NCI-H1436 treated with DMSO at 0.1 percent for 48 hours (cell line): ENCODE measurements at regions not wholly inside any gene's neighbourhood (a gene's known extent, or its start where the extent isn't known, plus 50 kb on each side); places are given as distances from the start of the nearest gene placed in this dataset.
"Not testable (repeated sequence)": the region's sequence is repeated elsewhere in the genome, so short reads cannot be mapped to it uniquely, and the experiment has no call there.

Source experiments
- DNase-seq: peaks from one replicate; lab custom pipeline; 2025; lab: John Stamatoyannopoulos, UW

- no peak for DNase-seq
Observed at GRCh38 chr14:30223385-30223785, 295.7 kb upstream of the PRKD1 start.

DNA sequence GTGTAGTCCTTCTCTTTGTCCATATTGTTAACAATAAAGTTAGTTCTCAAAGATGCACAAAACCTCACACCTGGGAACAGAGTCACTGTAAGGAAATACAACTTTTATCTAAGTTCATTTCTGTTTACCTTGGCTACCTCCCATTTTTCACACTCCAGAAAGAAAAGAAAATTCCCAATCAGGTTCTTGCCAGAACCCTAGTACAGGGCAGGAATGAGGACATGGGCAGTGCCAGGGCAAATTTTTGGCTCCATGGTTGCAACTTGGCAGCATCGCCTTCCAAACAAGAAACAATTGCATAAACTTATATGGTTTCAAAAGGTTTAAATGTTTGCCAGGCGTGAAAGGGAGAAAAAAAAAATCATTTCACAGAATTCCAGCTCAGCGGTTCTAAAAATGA, 296.3 kb upstream of the PRKD1 start:
- no peak for DNase-seq

- DNase-seq = no peak
Observed at GRCh38 chr14:30225176-30225575, 297.5 kb upstream of the PRKD1 start.

GRCh38 chr14:30227436-30227835, 299.8 kb upstream of the PRKD1 start:
- no peak for DNase-seq

DNA sequence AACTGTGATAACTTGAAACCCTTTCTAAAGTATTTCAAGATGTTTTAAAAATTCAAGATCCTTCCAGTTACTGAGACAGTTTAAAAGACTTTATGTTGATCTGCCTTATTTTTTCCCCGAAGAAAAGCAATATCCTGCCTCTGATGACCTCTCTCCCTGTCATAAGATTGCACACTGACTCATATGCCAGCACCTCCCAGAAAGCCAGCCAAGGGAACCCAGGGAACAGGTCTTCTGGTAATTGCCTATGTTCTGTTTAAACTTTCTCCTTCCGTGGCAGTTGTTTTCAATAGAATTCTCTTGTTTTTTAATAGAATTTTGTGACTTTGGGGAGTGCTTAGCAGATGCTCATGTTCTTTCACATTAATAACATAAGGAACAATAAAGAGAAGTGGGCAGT, 300.2 kb upstream of the PRKD1 start:
- DNase-seq = no peak

GRCh38 chr14:30230719-30231118, 303.1 kb upstream of the PRKD1 start:
- DNase-seq = no peak

DNA sequence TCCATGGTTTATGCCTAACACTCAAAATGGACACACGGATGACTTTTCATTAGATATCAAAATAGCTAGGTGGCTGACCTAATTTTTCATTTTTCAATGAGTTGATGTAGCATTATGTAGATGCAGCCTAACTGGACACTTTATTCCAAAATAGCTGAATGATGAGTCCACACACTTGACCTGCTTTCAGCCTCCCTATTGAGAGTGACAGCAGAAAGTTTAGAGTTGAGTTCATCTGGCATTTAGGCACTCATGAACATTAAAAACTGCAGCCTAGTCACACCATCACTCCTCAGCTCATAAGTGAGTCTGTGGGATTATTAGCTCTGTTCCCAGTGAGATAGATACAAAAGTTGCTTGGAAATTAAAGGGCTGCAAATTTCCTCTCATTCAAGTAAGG, 307.3 kb upstream of the PRKD1 start:
- no peak for DNase-seq

- DNase-seq = no peak
Observed at GRCh38 chr14:30235485-30235884, 307.8 kb upstream of the PRKD1 start.

- DNase-seq = no peak
Observed at GRCh38 chr14:30238936-30239335, 311.3 kb upstream of the PRKD1 start.

GRCh38 chr14:30240018-30240417, 312.4 kb upstream of the PRKD1 start:
- no peak for DNase-seq

DNA sequence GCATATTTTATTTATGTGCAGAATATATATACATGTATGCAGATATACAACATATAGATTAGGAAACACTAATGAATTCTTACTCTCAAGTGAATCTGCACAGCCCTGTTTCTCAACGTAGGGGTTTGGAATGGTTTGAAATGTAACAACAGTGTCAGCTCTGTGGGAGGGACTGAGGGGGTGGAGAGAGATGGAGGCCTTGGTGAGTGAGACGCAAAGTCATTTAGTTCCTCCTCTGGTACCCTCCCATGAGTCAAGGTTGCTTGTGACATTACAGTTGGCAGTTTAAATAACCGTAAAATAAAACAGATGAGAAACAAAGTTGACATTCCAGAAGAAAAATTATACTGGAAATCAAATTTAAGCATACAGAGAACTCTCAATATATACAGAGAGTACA, 313.0 kb upstream of the PRKD1 start:
- no peak for DNase-seq

DNA sequence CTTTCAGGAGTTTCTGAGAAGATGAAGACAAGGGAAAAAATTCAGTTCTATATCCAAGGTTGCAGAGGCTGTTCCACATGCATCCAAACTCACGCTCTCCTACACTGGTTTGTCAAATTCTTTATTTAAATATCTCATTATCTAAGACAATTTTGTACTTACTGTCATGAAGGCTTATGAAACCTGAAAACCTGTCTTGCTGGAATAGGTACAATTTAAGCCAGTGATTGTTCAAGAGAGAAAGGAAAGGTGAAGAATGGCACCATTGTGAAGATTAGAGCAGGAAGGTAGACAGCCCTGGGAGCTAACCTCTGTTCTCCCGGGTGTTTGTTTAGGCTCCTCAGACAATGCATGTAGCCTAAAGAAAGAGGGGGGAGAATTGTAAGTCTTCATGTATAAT, 315.1 kb upstream of the PRKD1 start:
- DNase-seq = no peak

DNA sequence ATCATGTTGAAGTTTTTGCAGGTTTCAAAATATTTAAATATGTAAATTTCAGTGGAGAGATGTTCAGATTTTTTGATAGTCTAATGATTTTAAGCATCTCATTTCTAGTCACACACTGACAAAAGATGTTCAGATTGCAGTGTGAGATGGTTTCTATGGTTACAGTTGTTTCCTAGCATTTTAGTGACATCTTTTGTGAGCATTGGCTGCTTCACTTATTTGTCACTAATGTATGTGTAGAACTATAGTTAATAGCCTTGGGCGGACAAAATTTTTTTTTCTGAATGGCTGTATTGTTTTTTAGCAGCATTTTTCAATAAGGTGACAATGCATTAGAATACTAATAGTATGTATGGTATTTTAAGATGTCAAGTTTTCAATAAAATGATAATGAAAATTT, 315.6 kb upstream of the PRKD1 start:
- peak; percentile 75 for DNase-seq

DNA sequence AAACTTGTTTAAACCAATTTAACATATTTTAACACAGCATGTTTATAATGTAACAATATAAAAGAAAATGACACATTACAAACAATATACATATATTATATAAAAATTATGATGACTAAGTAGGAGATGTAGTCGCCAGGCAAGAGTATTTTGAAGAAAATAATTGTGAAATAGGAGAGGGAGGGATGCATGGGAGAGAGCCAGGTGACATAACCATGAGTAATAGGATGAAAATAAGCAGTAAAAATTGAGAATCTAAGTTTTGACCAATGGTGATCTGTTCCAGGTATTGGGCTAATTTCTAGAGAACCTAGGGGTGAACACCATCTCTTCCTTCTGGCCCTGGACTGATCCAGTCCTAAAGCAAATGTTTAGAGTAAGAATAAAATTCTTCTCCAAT, 315.2 kb upstream of the G2E3 start:
- no peak for DNase-seq

DNA sequence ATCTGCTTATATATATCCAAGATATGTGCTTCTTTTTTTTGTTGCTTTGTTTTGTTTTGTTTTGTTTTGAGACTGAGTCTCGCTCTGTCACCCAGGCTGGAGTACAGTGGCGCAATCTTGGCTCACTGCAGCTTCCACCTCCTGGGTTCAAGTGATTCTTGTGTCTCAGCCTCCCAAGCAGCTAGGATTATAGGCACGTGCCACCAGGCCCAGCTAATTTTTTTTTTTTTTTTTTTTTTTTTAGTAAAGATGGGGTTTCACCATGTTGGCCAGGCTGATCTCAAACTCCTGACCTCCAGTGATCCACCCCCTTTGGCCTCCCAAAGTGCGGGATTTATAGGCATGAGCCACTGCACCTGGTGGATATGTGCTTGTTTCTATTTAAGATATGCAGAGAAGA, 314.6 kb upstream of the G2E3 start:
- DNase-seq = not testable (repeated sequence)

DNA sequence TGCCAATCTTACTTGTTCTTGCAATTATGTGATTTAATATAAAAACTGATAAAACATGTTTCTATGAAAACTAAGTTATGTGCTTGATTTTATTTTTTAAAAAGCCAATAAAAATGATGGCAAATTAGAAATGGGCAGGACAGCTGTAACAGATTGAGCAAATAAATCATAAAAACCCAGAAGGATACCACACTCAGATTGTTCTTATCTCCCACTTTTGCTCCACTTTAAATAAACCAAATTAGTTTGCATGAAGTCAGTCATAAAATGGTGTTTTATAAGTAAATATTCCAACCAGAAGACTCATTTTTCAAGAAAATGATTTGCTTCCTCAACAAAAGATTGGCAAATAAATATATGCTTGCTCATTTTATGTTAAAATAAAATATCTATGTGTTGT, 307.9 kb upstream of the G2E3 start:
- DNase-seq = no peak

- no peak for DNase-seq
Observed at GRCh38 chr14:30251557-30252100, 307.3 kb upstream of the G2E3 start.

GRCh38 chr14:30252151-30252550, 306.8 kb upstream of the G2E3 start:
- no peak for DNase-seq

GRCh38 chr14:30252783-30253674, 305.9 kb upstream of the G2E3 start:
- no peak for DNase-seq

GRCh38 chr14:30256627-30257026, 302.3 kb upstream of the G2E3 start:
- DNase-seq = no peak

- DNase-seq = no peak
Observed at GRCh38 chr14:30257946-30258661, 300.9 kb upstream of the G2E3 start.

DNA sequence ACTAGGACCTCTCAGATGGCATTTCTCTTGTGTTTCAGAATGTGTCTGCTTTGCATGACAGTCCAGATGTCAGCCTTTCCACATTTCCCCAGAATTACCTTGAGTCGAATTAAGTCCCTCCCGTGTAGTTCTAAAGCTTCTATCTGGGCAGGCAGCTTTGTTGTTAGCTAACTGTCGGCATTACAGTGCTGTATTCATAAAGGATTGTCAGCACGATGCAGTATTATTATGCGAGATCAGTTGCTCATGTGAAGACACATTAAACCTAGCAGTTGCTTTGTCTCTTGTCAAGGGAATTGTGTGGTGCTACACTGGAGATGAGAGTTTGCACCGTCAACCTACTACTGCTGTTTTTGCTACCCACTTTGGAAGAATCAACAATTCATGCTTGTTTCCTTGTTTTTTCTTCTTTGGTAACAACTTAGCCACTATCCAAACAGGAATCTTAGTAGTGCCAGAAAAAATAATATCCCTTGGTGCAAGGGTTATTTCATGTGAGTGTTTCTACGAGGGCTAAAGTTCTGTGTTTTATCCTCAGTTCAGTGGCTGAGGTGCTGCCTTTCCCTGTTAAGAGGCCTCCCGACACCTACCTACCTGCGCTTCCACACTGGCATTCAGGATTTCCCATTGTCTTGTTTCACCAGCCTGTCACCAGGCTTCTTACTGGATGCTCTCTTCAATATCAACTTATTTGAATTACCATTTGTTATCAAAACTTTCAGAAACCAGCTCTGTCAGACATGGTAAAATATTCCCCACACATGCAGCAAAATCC, 297.9 kb upstream of the G2E3 start:
- DNase-seq = no peak
